Fibroblast of pulmonary artery (primary cell): ENCODE measurements at regions not wholly inside any gene's neighbourhood (a gene's known extent, or its start where the extent isn't known, plus 50 kb on each side); places are given as distances from the start of the nearest gene placed in this dataset.

ENCODE experiments used
- DNase-seq: peaks from one replicate; pipeline ENCODE4 v3.0.0-alpha.2; 2010; ENCODE audit warnings: low read depth
- H3K4me3 ChIP-seq: replicated peaks from 2 replicates; pipeline ENCODE4 v1.5.1; 2011; ENCODE audit warnings: low read depth, mild to moderate bottlenecking, control low read depth, low read length, moderate library complexity
- CTCF ChIP-seq: IDR thresholded peaks from 2 replicates; pipeline ENCODE4 v1.5.1; 2011; ENCODE audit warnings: mild to moderate bottlenecking, control low read depth, low read length, inconsistent platforms; ENCODE audit errors: missing control alignments

GRCh38 chr2:2696733-2697455 is 365.8 kb upstream of the MYT1L start:
- DNase-seq = no peak
- no peak for TF ChIP-seq CTCF
- H3K4me3 ChIP-seq = no peak overlapping the region

GRCh38 chr2:2696325-2696724 is 365.2 kb upstream of the MYT1L start:
- no peak overlapping the region for H3K4me3 ChIP-seq
- TF ChIP-seq CTCF = no peak
- no peak for DNase-seq

- no peak overlapping the region for H3K4me3 ChIP-seq
- no peak for DNase-seq
- TF ChIP-seq CTCF = no peak
Measured at GRCh38 chr2:2694746-2695145, 363.7 kb upstream of the MYT1L start.

GRCh38 chr2:2692599-2693389 is 361.7 kb upstream of the MYT1L start:
- no peak overlapping the region for H3K4me3 ChIP-seq
- DNase-seq = no peak
- TF ChIP-seq CTCF = no peak

- no peak overlapping the region for H3K4me3 ChIP-seq
- TF ChIP-seq CTCF = no peak
- no peak for DNase-seq
Measured at GRCh38 chr2:2691419-2691818, 360.3 kb upstream of the MYT1L start.

GRCh38 chr2:2690985-2691384 is 359.9 kb upstream of the MYT1L start:
- DNase-seq = no peak
- no peak overlapping the region for H3K4me3 ChIP-seq

More at GRCh38 chr2:2690985-2691384, 359.9 kb upstream of the MYT1L start:
- TF ChIP-seq CTCF = no peak
